TTC549 (cell line): ENCODE measurements at regions not wholly inside any gene's neighbourhood (a gene's known extent, or its start where the extent isn't known, plus 50 kb on each side); places are given as distances from the start of the nearest gene placed in this dataset.

ENCODE experiments used
- FAIRE-seq: peaks from 2 replicates; lab custom pipeline; 2012; peaks lifted over from hg19 to GRCh38; lab: Jason Lieb, UNC

GRCh38 chr10:78777867-78778266, 290.9 kb upstream of the ZMIZ1 start:
- no peak for FAIRE-seq

GRCh38 chr10:78778444-78779338, 290.1 kb upstream of the ZMIZ1 start:
- FAIRE-seq, result no peak

GRCh38 chr10:78779339-78779955, 289.3 kb upstream of the ZMIZ1 start:
- FAIRE-seq, result no peak

GRCh38 chr10:78780551-78780961, 288.2 kb upstream of the ZMIZ1 start:
- no peak for FAIRE-seq

- no peak for FAIRE-seq
These were observed 287.4 kb upstream of the ZMIZ1 start for GRCh38 chr10:78781251-78781913.

- no peak for FAIRE-seq
These were observed 286.8 kb upstream of the ZMIZ1 start for GRCh38 chr10:78781991-78782390.

GRCh38 chr10:78782441-78782840, 286.3 kb upstream of the ZMIZ1 start:
- FAIRE-seq, result no peak

GRCh38 chr10:78783753-78784152, 285.0 kb upstream of the ZMIZ1 start:
- no peak for FAIRE-seq

- no peak for FAIRE-seq
These were observed 284.2 kb upstream of the ZMIZ1 start for GRCh38 chr10:78784546-78784945.

- no peak for FAIRE-seq
These were observed 283.7 kb upstream of the ZMIZ1 start for GRCh38 chr10:78785066-78785465.

GRCh38 chr10:78785991-78786390, 282.8 kb upstream of the ZMIZ1 start:
- FAIRE-seq, result no peak

GRCh38 chr10:78787125-78787524, 281.6 kb upstream of the ZMIZ1 start:
- no peak for FAIRE-seq

GRCh38 chr10:78794736-78795455, 273.9 kb upstream of the ZMIZ1 start:
- FAIRE-seq, result no peak

GRCh38 chr10:78798976-78799730, 269.6 kb upstream of the ZMIZ1 start:
- FAIRE-seq, result no peak

GRCh38 chr10:78800006-78800405, 268.8 kb upstream of the ZMIZ1 start:
- FAIRE-seq, result no peak

GRCh38 chr10:78800535-78801320, 268.0 kb upstream of the ZMIZ1 start:
- FAIRE-seq, result no peak

- FAIRE-seq, result no peak
These were observed 266.3 kb upstream of the ZMIZ1 start for GRCh38 chr10:78802431-78802830.

- FAIRE-seq, result no peak
These were observed 265.9 kb upstream of the ZMIZ1 start for GRCh38 chr10:78802866-78803265.

- FAIRE-seq, result no peak
These were observed 265.1 kb upstream of the ZMIZ1 start for GRCh38 chr10:78803710-78804109.

GRCh38 chr10:78804411-78805032, 264.2 kb upstream of the ZMIZ1 start:
- no peak for FAIRE-seq

GRCh38 chr10:78805176-78805575, 263.6 kb upstream of the ZMIZ1 start:
- no peak for FAIRE-seq
